Panc1 (cell line): ENCODE measurements at regions not wholly inside any gene's neighbourhood (a gene's known extent, or its start where the extent isn't known, plus 50 kb on each side); places are given as distances from the start of the nearest gene placed in this dataset.

Experiments
- CTCF ChIP-seq: fragments of 450-650 bp; IDR thresholded peaks from 2 replicates; pipeline ENCODE4 v1.5.1; 2017; ENCODE audit warnings: mild to moderate bottlenecking
- REST ChIP-seq, 2 experiments: IDR thresholded peaks; 2 replicates each; pipeline ENCODE4 v1.6.1; 2011 to 2012; ENCODE audit warnings: low read depth in 2 of 2, control low read depth in 1 of 2, low read length in 1 of 2, mild to moderate bottlenecking in 1 of 2, moderate library complexity in 1 of 2; ENCODE audit not compliant: insufficient read depth in 1 of 2
- SIN3A ChIP-seq: IDR thresholded peaks from 2 replicates; pipeline ENCODE4 v1.6.1; 2012; ENCODE audit warnings: low read depth, mild to moderate bottlenecking, low read length, moderate library complexity, borderline replicate concordance; ENCODE audit not compliant: insufficient read depth

GRCh38 chr4:138487230-138487629 lies 245.1 kb upstream of the SLC7A11 start:
- TF ChIP-seq SIN3A (no peak), CTCF (no peak), REST (IDR thresholded peaks at IDR 0.05; ENCODE audit: insufficient read depth in 1 of 2, low read depth in 2 of 2, low read length in 1 of 2) (no peak)
